Pancreas (tissue), 10 donors: ENCODE measurements at regions not wholly inside any gene's neighbourhood (a gene's known extent, or its start where the extent isn't known, plus 50 kb on each side); places are given as distances from the start of the nearest gene placed in this dataset.

Experiments
- ATAC-seq, 4 donors: fragments of 200-7000 bp; cut with Tn5 transposase; one replicate each; pipeline versions ENCODE4 v1.8.0 to v1.9.1; 2020; ENCODE audit warnings: mild to moderate bottlenecking in 4 of 4, moderate library complexity in 4 of 4
- DNase-seq, 6 donors: peaks; one replicate each; pipeline ENCODE4 v3.0.0-alpha.2; 2020
- FAIRE-seq: peaks from 2 replicates; lab custom pipeline; 2012; peaks lifted over from hg19 to GRCh38; lab: Jason Lieb, UNC
- H3K27ac ChIP-seq, 4 donors: fragments of 200-600 bp; sonication (generic); 1 replicate in 3 of 4; 2 replicates in 1 of 4; pipeline versions ENCODE4 v1.5.0 to v1.8.0; 2020
- H3K27me3 ChIP-seq, 4 donors: fragments of 200-600 bp; one replicate each; pipeline ENCODE4 v1.8.0; 2021
- H3K36me3 ChIP-seq, 3 donors: fragments of 200-600 bp; sonication (generic) in 1 of 3; one replicate each; pipeline versions ENCODE4 v1.5.0 to v1.8.0; 2020 to 2021
- H3K4me1 ChIP-seq, 3 donors: fragments of 200-600 bp; one replicate each; pipeline ENCODE4 v1.8.0; 2021
- H3K4me3 ChIP-seq, 4 donors: fragments of 200-600 bp; sonication (generic) in 2 of 4; one replicate each; pipeline versions ENCODE4 v1.5.0 to v1.8.0; 2020 to 2021
- H3K9me3 ChIP-seq, 4 donors: fragments of 200-600 bp; one replicate each; pipeline ENCODE4 v1.8.0; 2021
- WGBS, 2 donors: extraction: QIAGEN DNeasy Blood & Tissue Kit; methylation state at CpG; one replicate each; pipeline ENCODE4 v1.1.7; 2013; 5-methylcytosine and 5-hydroxymethylcytosine counted together
- intact Hi-C, 3 donors: fragments of 100-400 bp; cut with DNase I; formaldehyde crosslinking; loops; one replicate each; pipeline versions ENCODE4 v1.11.1 to v1.14.2; 2022
- TF ChIP-seq, protein P1 (sequence below), 4 donors: fragments of 200-600 bp; sonication (generic) in 3 of 4; IDR thresholded peaks; one replicate each; pipeline versions ENCODE4 v1.5.0 to v1.8.0; 2021; ENCODE audit warnings: antibody characterized with exemption in 4 of 4
- donor health status: healthy with polysubstance abuse.
- donor health status: DM: no; HTN: no; CAD: no; lungs with moderate emphysema.
- donor health status: DM: no; HTN: no; CAD: no.
- donor health status: control.
- donor health status: control.
- donor health status: Bipolar disorder and iron deficiency.
- donor health status: DM: yes; HTN: yes; CAD: no.
- donor health status: DM: no; HTN: no; CAD: no.
- donor health status: DM: no; HTN: no; CAD: no.
- donor health status: DM: yes; HTN: yes; CAD: no.

DNA sequence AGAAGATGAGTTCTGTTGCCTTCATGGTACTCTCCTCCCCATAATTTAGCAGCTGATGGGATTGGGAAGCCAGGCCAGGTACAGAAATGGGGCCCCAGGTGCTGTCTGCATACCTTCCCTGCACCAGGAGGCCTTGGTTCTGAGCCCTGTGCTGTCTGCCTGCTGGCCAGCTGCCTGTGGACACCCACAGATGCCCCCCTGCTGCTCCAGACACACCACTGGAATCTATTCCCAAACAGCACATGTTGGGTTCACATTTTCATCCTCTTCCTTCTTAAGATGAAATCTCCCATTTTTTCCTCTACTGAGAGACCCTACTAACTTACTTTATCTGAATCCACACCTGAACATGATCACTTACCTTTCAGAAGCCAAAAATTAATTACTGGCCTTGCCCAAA is 152.0 kb upstream of the CCDC68 start:
- DNase-seq (no peak), FAIRE-seq (no peak), ATAC-seq (no peak)
- H3K36me3 ChIP-seq = no peaks in the 10 kb centered on the region
- TF ChIP-seq, protein P1, sequence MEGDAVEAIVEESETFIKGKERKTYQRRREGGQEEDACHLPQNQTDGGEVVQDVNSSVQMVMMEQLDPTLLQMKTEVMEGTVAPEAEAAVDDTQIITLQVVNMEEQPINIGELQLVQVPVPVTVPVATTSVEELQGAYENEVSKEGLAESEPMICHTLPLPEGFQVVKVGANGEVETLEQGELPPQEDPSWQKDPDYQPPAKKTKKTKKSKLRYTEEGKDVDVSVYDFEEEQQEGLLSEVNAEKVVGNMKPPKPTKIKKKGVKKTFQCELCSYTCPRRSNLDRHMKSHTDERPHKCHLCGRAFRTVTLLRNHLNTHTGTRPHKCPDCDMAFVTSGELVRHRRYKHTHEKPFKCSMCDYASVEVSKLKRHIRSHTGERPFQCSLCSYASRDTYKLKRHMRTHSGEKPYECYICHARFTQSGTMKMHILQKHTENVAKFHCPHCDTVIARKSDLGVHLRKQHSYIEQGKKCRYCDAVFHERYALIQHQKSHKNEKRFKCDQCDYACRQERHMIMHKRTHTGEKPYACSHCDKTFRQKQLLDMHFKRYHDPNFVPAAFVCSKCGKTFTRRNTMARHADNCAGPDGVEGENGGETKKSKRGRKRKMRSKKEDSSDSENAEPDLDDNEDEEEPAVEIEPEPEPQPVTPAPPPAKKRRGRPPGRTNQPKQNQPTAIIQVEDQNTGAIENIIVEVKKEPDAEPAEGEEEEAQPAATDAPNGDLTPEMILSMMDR (IDR thresholded peaks at IDR 0.05) = no peak
- H3K4me1 ChIP-seq = no peaks in the 10 kb centered on the region
- H3K4me3 ChIP-seq = no peak overlapping the region
- no peak overlapping the region for H3K27ac ChIP-seq
- intact Hi-C loops = no loop called here
- H3K9me3 ChIP-seq = no peaks in the 10 kb centered on the region
- H3K27me3 ChIP-seq = no peaks in the 10 kb centered on the region

DNA sequence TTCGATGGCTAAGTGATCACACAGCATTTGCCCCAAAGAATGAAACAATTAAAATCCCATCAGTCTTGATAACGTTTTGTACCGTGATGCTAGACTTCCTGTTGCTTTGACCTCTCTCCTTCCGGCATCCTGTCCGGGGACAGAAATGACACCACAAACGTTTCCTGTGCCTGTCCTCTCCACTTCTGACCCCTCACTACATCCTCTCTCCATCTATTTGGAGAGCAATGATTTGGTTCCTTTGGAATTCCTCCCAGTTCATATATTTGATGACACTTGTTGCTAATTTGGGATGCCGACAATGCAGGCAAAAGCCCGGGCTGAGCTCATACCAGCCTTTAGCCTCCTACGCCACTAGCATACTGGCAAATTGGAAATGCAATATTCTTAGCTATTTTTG is 151.2 kb upstream of the CCDC68 start:
- WGBS, 2 donors = 39 to 46% methylated on average over 9 of the region's 9 CpGs

DNA sequence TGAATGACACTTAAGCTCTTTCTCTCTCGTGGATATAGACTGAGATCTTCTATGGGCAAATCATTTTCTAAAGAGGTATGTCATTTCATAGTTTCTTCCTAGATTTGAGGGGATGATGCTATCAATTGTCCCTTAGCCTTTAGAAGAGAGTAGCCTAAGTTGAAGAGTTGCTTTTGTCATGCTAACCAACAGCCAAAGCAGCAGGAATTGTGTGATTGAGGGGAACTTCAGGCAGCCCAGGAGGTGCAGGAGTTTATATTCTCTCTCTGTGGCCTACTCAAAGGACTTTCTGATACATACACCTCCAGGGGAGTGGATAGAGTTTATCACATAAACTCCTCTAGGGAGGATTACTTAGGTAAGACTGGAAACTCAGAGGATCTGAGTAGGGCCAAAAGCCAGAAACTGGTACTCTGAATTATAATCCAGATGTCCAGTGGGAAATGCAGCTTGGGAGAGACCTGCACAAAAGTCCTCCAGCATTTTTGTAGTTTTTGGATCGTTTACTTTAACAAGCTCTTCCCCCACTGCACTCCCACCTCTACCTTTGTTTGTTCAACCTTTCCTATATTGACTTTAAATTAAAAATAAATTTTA is 150.7 kb upstream of the CCDC68 start:
- intact Hi-C loops = no loop called here
- FAIRE-seq (no peak), ATAC-seq (no peak), DNase-seq (no peak)
- Histone ChIP-seq H3K36me3 (no peaks in the 10 kb centered on the region), H3K27me3 (no peaks in the 10 kb centered on the region), H3K4me3 (no peak overlapping the region), H3K9me3 (no peaks in the 10 kb centered on the region), H3K27ac (no peak overlapping the region), H3K4me1 (no peaks in the 10 kb centered on the region)
- TF ChIP-seq, protein P1 (IDR thresholded peaks at IDR 0.05) = no peak
- 33 to 38% methylated on average over 2 of the region's 2 CpGs for WGBS, 2 donors

More for the DNA sequence above, 151.2 kb upstream of the CCDC68 start:
- TF ChIP-seq, protein P1 (IDR thresholded peaks at IDR 0.05) = no peak
- no peak for DNase-seq
- Histone ChIP-seq H3K27ac (no peak overlapping the region), H3K4me1 (no peaks in the 10 kb centered on the region), H3K4me3 (no peak overlapping the region), H3K9me3 (no peaks in the 10 kb centered on the region), H3K27me3 (no peaks in the 10 kb centered on the region), H3K36me3 (no peaks in the 10 kb centered on the region)
- FAIRE-seq = no peak
- intact Hi-C loops = no loop called here
- no peak for ATAC-seq

DNA sequence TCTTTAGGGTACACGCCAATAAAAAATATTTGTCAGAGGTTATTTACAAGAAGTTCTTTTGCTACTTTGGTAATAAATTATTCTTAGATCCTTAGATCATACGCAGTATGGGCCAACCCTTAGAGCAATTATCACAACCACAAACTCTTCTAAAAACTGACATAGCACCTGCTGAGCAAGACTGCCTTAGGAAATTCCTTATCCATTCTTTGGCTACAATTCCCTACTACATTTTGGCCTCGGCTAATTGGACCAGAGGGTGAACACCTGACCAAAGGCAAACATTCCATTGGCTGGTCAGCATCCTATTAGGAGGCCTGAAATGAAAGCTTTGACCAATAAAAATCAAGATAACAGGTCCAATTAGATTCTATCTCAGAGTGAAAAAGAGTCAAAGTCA is 147.6 kb upstream of the CCDC68 start:
- ATAC-seq = no peak
- no peak for DNase-seq
- TF ChIP-seq, protein P1 (IDR thresholded peaks at IDR 0.05) = no peak
- H3K4me1 ChIP-seq = no peaks in the 10 kb centered on the region
- FAIRE-seq = no peak
- H3K4me3 ChIP-seq = no peak overlapping the region
- no peaks in the 10 kb centered on the region for H3K36me3 ChIP-seq
- H3K27ac ChIP-seq = no peak overlapping the region
- H3K27me3 ChIP-seq = no peaks in the 10 kb centered on the region
- no peaks in the 10 kb centered on the region for H3K9me3 ChIP-seq
- 63 to 74% methylated on average over 3 of the region's 3 CpGs for WGBS, 2 donors
- intact Hi-C loops = no loop called here

DNA sequence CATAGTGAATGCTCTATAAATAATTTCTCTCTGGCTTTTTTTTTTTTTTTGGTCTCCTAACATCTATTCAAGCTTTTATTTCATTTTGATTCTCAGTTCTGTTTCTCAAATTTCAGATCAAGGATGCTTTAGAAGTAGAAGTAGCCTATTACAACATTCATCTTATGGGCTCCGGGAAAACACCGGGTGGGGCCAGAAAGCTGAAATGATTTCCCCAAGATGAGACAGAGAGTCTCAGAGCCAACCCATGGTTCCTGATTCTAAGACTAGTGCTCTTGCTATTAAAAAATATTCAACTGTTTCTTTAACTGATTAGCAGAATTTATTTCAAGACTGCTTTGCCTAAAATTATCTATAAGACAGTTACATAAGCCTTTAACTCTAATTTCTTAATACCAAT is 147.2 kb upstream of the CCDC68 start:
- Histone ChIP-seq H3K4me3 (no peak overlapping the region), H3K27me3 (no peaks in the 10 kb centered on the region), H3K9me3 (no peaks in the 10 kb centered on the region), H3K27ac (no peak overlapping the region), H3K36me3 (no peaks in the 10 kb centered on the region), H3K4me1 (no peaks in the 10 kb centered on the region)
- TF ChIP-seq, protein P1 (IDR thresholded peaks at IDR 0.05) = no peak
- intact Hi-C loops = no loop called here
- WGBS, 2 donors = 94 to 96% methylated on average over 2 of the region's 2 CpGs
- FAIRE-seq (no peak), ATAC-seq (no peak), DNase-seq (no peak)
